ENCODE measurements at regions not wholly inside any gene's neighbourhood (a gene's known extent, or its start where the extent isn't known, plus 50 kb on each side); places are given as distances from the start of the nearest gene placed in this dataset.

GRCh38 chr5:176727983-176728675 lies 80.8 kb downstream of the TSPAN17 start:
- Histone ChIP-seq H3K9me3 (ENCODE audit: low read length) (no peaks in the 10 kb centered on the region), H3K4me2 (ENCODE audit: low read depth, low read length) (no peak overlapping the region), H3K36me3 (replicated peaks in 1 of 2; ENCODE audit: control insufficient read depth in 1 of 2, insufficient read depth in 2 of 2, low read length in 2 of 2) (no peaks in the 10 kb centered on the region), H3K27ac (ENCODE audit: extremely low read length, insufficient read depth, low read length) (no peak overlapping the region), H3K9ac (ENCODE audit: insufficient read depth, low read depth, low read length) (no peak overlapping the region), H4K20me1 (ENCODE audit: insufficient read depth, low read length) (peaks cover 6% of the 10 kb centered on the region; the same call in 1 of the 2 replicates), H3K4me1 (ENCODE audit: insufficient read depth, low read length) (no peaks in the 10 kb centered on the region), H3K27me3 (ENCODE audit: control insufficient read depth in 1 of 2, insufficient read depth in 2 of 2, low read length in 2 of 2) (peaks cover 17 to 90% of the 10 kb centered on the region in 2 experiments), H2AFZ (ENCODE audit: low read length) (no peak overlapping the region), H3K4me3 (replicated peaks in 1 of 3; ENCODE audit: insufficient read depth in 1 of 3, low read depth in 2 of 3, low read length in 3 of 3) (no peak overlapping the region), H3K79me2 (ENCODE audit: insufficient read depth, low read length) (no peaks in the 10 kb centered on the region)
- BruUV-seq (replicated peaks) = no TSS peak
- 30% methylated on average over 2 of the region's 15 CpGs for WGBS (ENCODE audit: low lambda C conversion rate)
- ChIA-PET CTCF (ENCODE audit: low intra/inter-chr PET ratio, low total read pairs) (no interaction called here), POLR2A (no interaction called here)
- no peak for ATAC-seq
- in situ Hi-C loops (cut with HindIII; ENCODE audit: extremely low pct_ligation_motif_present, low pct_unique_long_range_greater_than_20kb) = no loop called here
- FAIRE-seq = no peak
- no peak for DNase-seq (ENCODE audit: low spot score)
- intact Hi-C loops (cut with micrococcal nuclease; ENCODE audit: unreplicated experiment) = no loop called here
- TF ChIP-seq ZNF619 (CRISPR knock-in tag; IDR thresholded peaks at IDR 0.05) (no peak), MBD4 (IDR thresholded peaks at IDR 0.05; ENCODE audit: borderline replicate concordance, low read length) (no peak), TFDP2 (CRISPR knock-in tag; IDR thresholded peaks at IDR 0.05) (no peak), ZNF333 (CRISPR knock-in tag; IDR thresholded peaks at IDR 0.05; ENCODE audit: borderline replicate concordance) (no peak), GTF3A (CRISPR knock-in tag; conservative IDR thresholded peaks at IDR 0.05) (no peak), JARID2 (CRISPR knock-in tag; IDR thresholded peaks at IDR 0.05; ENCODE audit: insufficient replicate concordance) (no peak), ZNF326 (CRISPR knock-in tag; IDR thresholded peaks at IDR 0.05; ENCODE audit: borderline replicate concordance) (no peak), KLF6 (CRISPR knock-in tag; IDR thresholded peaks at IDR 0.05) (no peak), HINFP (CRISPR knock-in tag; IDR thresholded peaks at IDR 0.05; ENCODE audit: low read depth) (no peak), MED13 (CRISPR knock-in tag; IDR thresholded peaks at IDR 0.05) (no peak), SIX1 (CRISPR knock-in tag; IDR thresholded peaks at IDR 0.05; ENCODE audit: borderline replicate concordance) (no peak), ZFX (CRISPR knock-in tag; IDR thresholded peaks at IDR 0.05; ENCODE audit: low read depth) (no peak), ZNF446 (CRISPR knock-in tag; IDR thresholded peaks at IDR 0.05) (no peak), GPN1 (CRISPR knock-in tag; IDR thresholded peaks at IDR 0.05; ENCODE audit: borderline replicate concordance) (no peak), ZNF557 (CRISPR knock-in tag; IDR thresholded peaks at IDR 0.05) (no peak), TERF1 (CRISPR knock-in tag; IDR thresholded peaks at IDR 0.05) (no peak), ZBTB3 (CRISPR knock-in tag; IDR thresholded peaks at IDR 0.05; ENCODE audit: borderline replicate concordance, low read depth) (no peak)

Measured in HepG2 (cell line).